Upper lobe of left lung (tissue), 6 donors: ENCODE measurements at regions not wholly inside any gene's neighbourhood (a gene's known extent, or its start where the extent isn't known, plus 50 kb on each side); places are given as distances from the start of the nearest gene placed in this dataset.
"Not testable (repeated sequence)": the region's sequence is repeated elsewhere in the genome, so short reads cannot be mapped to it uniquely, and the experiment has no call there.

ENCODE experiments used
- ATAC-seq, 2 donors: fragments of 200-7000 bp; cut with Tn5 transposase; one replicate each; pipeline ENCODE4 v1.9.1; 2022; ENCODE audit warnings: mild to moderate bottlenecking in 2 of 2, moderate library complexity in 2 of 2; ENCODE audit not compliant: low FRiP score in 2 of 2
- DNase-seq, 2 donors: peaks; one replicate each; pipeline ENCODE4 v3.0.0-alpha.2; 2019 to 2020
- H3K27ac ChIP-seq, 4 donors: fragments of 200-600 bp; sonication (generic); one replicate each; pipeline ENCODE4 v1.5.1; 2016 to 2019
- H3K27me3 ChIP-seq, 4 donors: fragments of 200-600 bp; sonication (generic); one replicate each; pipeline ENCODE4 v1.5.1; 2017 to 2019
- H3K36me3 ChIP-seq, 4 donors: fragments of 200-600 bp; sonication (generic); one replicate each; pipeline ENCODE4 v1.5.1; 2016 to 2019
- H3K4me1 ChIP-seq, 4 donors: fragments of 200-600 bp; sonication (generic); one replicate each; pipeline ENCODE4 v1.5.1; 2018 to 2019
- H3K4me3 ChIP-seq, 4 donors: fragments of 200-600 bp; sonication (generic); one replicate each; pipeline ENCODE4 v1.5.1; 2017 to 2019; ENCODE audit warnings: mild to moderate bottlenecking in 2 of 4, moderate library complexity in 1 of 4
- H3K9me3 ChIP-seq, 4 donors: fragments of 200-600 bp; sonication (generic); one replicate each; pipeline ENCODE4 v1.5.1; 2018 to 2019
- CTCF ChIP-seq, 6 experiments: fragments of 450-650 bp in 4 of 6; fragments of 200-600 bp in 2 of 6; sonication (generic) in 2 of 6; IDR thresholded peaks; one replicate each; pipeline ENCODE4 v1.5.1; 2016 to 2019; ENCODE audit warnings: antibody characterized with exemption in 6 of 6
- EP300 ChIP-seq, 4 donors: sonication (generic); formaldehyde crosslinking; IDR thresholded peaks; one replicate each; pipeline ENCODE4 v1.5.1; 2017; ENCODE audit warnings: antibody characterized with exemption in 4 of 4, control low read depth in 2 of 4
- POLR2A ChIP-seq, 4 donors: fragments of 450-650 bp; IDR thresholded peaks; one replicate each; pipeline ENCODE4 v1.5.1; 2016 to 2017; ENCODE audit warnings: antibody characterized with exemption in 4 of 4, mild to moderate bottlenecking in 2 of 4
- POLR2AphosphoS5 ChIP-seq, 2 donors: sonication (generic); formaldehyde crosslinking; IDR thresholded peaks; one replicate each; pipeline ENCODE4 v1.5.1; 2017; ENCODE audit warnings: antibody characterized with exemption in 2 of 2
- WGBS, 2 donors: methylation state at CpG; one replicate each; pipeline ENCODE4 v1.1.5; 2017 to 2018; 5-methylcytosine and 5-hydroxymethylcytosine counted together
- donor health status: DM: no; HTN: no; CAD: no; lungs with moderate emphysema.
- donor health status: DM: no; HTN: yes; CAD: no; lungs with severe emphysema.

- Histone ChIP-seq H3K4me3 (no peak overlapping the region), H3K27ac (no peak overlapping the region), H3K4me1 (no peaks in the 10 kb centered on the region), H3K36me3 (no peaks in the 10 kb centered on the region), H3K27me3 (no peaks in the 10 kb centered on the region), H3K9me3 (no peaks in the 10 kb centered on the region)
- DNase-seq (no peak), ATAC-seq (no peak)
- TF ChIP-seq CTCF (IDR thresholded peaks at IDR 0.05) (no peak), POLR2A (IDR thresholded peaks at IDR 0.05) (no peak), EP300 (IDR thresholded peaks at IDR 0.05) (no peak), POLR2AphosphoS5 (IDR thresholded peaks at IDR 0.05) (no peak)
- 39 to 92% methylated on average over 2 of the region's 2 CpGs for WGBS, 2 donors
Measured at GRCh38 chr5:117326997-117327396, 752.4 kb upstream of the SEMA6A start.

- Histone ChIP-seq H3K36me3 (no peaks in the 10 kb centered on the region), H3K9me3 (no peaks in the 10 kb centered on the region), H3K4me3 (no peak overlapping the region), H3K27me3 (no peaks in the 10 kb centered on the region), H3K27ac (no peak overlapping the region), H3K4me1 (no peaks in the 10 kb centered on the region)
- TF ChIP-seq POLR2AphosphoS5 (IDR thresholded peaks at IDR 0.05) (no peak), POLR2A (IDR thresholded peaks at IDR 0.05) (no peak), CTCF (IDR thresholded peaks at IDR 0.05) (no peak), EP300 (IDR thresholded peaks at IDR 0.05) (no peak)
- 67 to 80% methylated on average over 2 of the region's 2 CpGs for WGBS, 2 donors
- DNase-seq (no peak), ATAC-seq (no peak)
Measured at GRCh38 chr5:117318528-117318927, 743.9 kb upstream of the SEMA6A start.

GRCh38 chr5:117315170-117315569, 740.5 kb upstream of the SEMA6A start:
- 70 to 76% methylated on average over 4 of the region's 4 CpGs for WGBS, 2 donors
- H3K9me3 ChIP-seq = no peaks in the 10 kb centered on the region
- ATAC-seq = no peak

GRCh38 chr5:117304512-117305107, 730.0 kb upstream of the SEMA6A start:
- not testable (repeated sequence) for H3K27me3 ChIP-seq, H3K4me3 ChIP-seq, H3K9me3 ChIP-seq, ATAC-seq, H3K4me1 ChIP-seq, H3K36me3 ChIP-seq, H3K27ac ChIP-seq
- 98 to 99% methylated on average over 8 to 34 of the region's 34 CpGs for WGBS, 2 donors
- peak in 1 of 2 donors; percentile 62 for DNase-seq

More at GRCh38 chr5:117315170-117315569, 740.5 kb upstream of the SEMA6A start:
- Histone ChIP-seq H3K4me3 (no peak overlapping the region), H3K4me1 (no peaks in the 10 kb centered on the region), H3K27me3 (no peaks in the 10 kb centered on the region), H3K27ac (no peak overlapping the region), H3K36me3 (no peaks in the 10 kb centered on the region)
- no peak for TF ChIP-seq CTCF (IDR thresholded peaks at IDR 0.05)
- no peak for DNase-seq

GRCh38 chr5:117302949-117303348, 728.3 kb upstream of the SEMA6A start:
- ATAC-seq = no peak
- 76 to 86% methylated on average over 3 of the region's 3 CpGs for WGBS, 2 donors

More at GRCh38 chr5:117302949-117303348, 728.3 kb upstream of the SEMA6A start:
- H3K9me3 ChIP-seq = no peaks in the 10 kb centered on the region
- no peaks in the 10 kb centered on the region for H3K27me3 ChIP-seq
- DNase-seq = no peak
- TF ChIP-seq CTCF (IDR thresholded peaks at IDR 0.05) (no peak), POLR2A (IDR thresholded peaks at IDR 0.05) (no peak)
- H3K36me3 ChIP-seq = no peaks in the 10 kb centered on the region
- no peak overlapping the region for H3K4me3 ChIP-seq
- no peak overlapping the region for H3K27ac ChIP-seq
- H3K4me1 ChIP-seq = no peaks in the 10 kb centered on the region
